SKM-1 treated with dmso at 0.1 percent for 144 hours (cell line): ENCODE measurements at regions not wholly inside any gene's neighbourhood (a gene's known extent, or its start where the extent isn't known, plus 50 kb on each side); places are given as distances from the start of the nearest gene placed in this dataset.
A peak's percentile ranks its signal among the peaks of the same experiment; 100 is the strongest.

Source experiments
- DNase-seq: peaks from one replicate; lab custom pipeline; 2025; ENCODE audit not compliant: unreplicated experiment; lab: John Stamatoyannopoulos, UW

DNA sequence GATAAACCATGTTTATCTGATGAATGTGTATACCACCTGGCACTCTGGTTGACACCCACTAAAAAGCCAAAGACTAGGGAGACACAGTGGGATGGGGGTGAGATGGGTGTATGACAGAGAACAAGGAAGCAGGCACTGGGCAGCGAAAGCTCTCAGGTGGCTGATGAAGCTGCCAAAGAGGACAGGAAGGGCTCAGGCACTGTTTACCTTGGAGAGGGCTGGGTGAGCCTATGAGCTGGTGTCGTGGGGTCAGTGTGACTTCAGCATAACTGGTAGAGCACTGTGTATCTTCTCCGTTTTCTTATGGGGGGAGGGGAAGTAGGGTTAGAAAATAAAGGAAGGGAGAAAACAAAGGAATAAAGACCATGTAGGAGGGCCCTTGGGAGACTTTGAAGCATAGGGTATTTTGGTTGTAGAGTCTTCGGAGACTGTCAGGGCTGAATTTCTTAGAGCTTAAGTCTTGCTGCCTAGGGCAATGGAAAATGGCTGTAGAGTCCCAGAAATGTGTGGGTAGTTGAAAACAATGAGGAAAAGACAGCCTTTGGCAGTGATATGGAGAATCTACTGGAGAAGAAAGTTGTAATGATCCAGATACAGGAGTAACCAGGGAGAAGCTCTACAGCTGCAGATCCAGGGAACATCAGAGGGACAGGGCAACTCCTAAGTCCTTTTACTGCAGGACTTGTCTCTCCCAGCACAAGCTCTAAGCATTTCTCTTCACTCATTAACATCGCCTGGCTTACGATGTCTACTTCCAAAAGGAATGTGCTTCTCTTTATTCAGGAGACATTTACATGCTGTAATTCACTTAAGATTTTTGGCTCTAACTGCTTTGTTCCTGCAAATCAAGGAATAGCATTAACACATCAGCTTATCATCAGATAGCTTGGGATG, 120.0 kb downstream of the AQP4 start:
- no peak for DNase-seq

DNA sequence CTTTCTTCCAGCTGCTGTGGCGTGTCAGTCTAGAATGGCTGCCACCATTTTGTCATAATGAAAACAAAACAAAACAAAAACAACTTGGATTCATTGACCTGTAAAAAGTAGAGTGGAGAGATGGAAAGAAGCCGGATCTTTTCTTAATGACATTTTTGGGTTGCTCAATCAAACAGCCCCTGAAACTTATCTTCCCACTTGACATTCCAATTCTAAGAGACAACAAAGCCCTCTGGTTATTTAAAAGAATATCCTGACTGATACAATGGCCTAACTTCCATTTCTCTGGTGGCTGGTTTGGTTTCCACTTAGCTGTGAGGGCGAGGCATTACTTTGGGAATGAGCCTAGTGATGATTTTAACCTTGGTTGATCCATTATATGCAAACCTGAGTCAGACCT, 123.7 kb downstream of the AQP4 start:
- DNase-seq, result no peak

DNA sequence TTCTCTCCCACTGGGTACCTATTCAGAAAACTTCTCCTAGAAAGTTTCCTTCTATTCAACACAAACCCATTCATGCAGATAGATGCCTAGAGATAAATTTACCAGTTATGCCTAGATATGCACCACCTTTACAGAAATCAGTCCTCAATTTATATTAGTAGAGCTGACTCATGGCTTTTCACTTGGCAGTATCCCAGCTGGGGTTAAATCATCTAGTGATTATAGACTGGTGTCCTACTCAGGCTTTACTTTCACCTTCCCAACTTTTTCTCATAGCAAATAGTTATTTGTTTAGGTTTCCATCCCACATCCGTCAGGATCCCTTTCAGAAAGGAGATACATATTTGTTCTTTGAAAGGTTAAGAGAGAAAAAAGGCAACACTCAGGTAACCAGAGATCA, 124.5 kb downstream of the AQP4 start:
- no peak for DNase-seq

DNA sequence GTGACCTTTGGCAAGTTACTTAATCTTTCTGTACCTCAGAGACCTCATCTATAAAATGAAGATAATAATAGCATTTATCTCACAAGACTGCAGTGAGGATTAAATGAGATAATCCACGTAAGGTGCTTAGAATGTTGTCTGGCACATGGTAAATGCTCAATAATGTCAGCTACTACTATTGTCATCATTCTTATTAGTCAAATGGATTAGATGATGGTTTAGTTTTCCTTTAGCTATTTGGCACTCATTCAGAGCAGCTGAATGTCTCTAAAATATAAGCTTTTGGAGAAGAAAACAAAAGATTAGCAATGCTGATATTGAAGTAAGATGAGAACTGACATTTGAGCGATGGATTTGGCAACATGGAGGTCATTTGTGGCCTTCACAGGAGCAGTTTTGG, 125.1 kb downstream of the AQP4 start:
- DNase-seq, result no peak

DNA sequence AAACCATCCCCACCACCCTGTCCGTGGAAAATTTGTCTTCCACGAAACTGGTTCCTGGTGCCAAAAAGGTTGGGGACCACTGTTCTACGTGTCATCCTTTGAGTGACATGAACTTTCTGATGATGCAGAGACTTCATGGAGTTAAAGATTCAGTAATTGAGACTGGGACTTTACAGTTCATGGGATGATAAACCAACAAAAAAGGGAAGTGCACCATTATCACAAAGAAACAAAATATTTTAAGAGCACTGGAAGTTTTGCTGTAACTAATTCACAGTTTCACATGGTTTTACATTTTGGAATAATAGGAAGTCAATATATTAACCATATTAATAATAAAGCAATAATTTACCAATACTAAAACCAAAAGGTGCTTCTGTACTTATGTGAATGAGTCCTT, 126.8 kb downstream of the AQP4 start:
- DNase-seq, result no peak

DNA sequence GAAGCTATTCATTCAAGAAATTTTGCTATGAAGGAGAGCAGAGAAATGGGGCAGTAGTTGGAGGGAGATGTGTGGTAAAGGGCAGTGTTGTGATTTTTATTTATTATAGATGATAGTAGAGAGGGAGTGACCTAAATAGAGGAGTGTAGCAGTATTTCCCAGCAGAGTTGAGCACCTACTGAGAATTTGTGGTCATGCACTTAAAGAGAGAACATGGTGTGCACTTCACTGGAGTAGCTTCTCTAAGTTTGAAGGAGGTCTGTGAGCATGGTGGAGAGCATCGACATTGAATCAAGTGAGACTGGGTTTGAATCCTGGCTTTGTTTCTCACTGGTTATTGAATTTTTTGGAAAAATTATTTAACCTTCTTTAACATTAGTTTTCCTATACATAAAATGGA, 129.2 kb downstream of the AQP4 start:
- no peak for DNase-seq

DNA sequence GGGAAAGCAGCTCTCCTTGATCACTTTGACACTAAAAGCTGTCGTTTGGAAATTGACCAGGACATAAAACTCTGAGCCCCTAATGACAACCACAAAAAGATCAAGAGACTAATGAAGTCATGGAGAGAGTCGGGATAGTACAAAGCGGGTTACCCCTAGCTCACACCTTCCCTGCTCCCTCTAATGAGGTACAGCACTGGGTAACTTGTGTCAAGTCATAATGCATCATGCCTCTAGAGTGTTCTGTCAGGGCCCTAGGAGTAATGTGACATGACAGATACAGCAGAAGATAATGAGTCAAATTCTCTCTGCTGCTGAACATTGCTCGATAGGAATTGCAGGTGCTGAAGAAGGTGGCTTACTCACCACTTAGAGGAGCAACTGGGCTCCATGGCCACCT, 130.7 kb downstream of the AQP4 start:
- DNase-seq, result no peak

DNA sequence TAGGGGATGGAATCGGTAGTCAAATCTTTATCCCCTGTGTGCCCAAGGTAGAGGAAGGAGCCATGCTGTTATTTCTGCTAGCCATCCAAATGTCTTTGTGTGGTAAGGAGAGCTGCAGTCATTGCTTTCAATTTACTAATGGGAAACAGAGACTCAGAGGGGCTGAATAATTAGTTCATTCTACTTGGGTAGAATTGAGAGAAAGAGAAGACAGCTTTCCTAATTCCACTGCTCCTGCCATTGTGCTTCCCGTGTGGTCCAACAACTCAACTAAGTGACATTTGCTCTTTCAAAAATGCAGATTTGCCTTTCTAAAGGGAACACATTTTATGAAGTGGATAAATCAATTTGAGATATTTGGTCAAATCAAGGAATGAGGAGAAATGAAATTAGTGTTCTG, 136.1 kb downstream of the AQP4 start:
- no peak for DNase-seq

DNA sequence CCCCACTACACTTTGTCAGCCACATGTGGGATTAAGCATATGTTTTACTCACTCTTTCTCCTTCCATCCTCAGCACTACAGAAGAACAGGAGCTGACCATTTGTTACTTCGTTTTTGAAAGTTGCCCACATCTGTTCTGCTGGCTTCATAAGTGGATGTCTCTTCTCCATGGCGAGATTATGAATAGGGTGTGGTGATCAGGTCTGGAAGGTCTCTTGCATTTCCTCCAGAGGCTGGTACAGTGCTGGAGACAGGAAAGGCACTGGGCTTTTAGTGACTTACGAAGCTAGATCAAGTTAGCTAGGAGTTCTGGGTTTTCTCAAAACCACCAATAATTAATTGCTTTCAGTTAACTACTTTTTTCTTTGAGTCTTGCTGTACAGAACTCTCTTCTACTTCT, 136.5 kb downstream of the AQP4 start:
- DNase-seq, result no peak

DNA sequence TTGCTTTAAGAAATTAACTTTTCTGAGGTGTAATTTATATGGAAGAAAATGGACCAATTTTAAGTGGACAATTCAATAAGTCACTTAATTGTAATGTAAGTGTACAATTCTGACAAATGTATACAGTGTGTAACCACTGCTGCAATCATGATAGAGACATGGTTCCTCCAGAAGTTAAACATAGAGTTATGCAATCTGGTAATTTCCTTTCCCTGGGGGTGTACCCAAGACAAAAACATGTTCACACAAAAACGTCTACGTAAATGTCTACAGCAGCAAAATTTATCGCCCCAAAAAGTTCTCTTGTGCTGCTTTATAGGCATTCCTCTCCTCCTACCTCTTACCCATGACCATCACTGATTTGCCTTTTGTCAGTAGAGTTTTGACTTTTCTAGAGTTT, 141.5 kb downstream of the AQP4 start:
- DNase-seq, result peak; percentile 11

DNA sequence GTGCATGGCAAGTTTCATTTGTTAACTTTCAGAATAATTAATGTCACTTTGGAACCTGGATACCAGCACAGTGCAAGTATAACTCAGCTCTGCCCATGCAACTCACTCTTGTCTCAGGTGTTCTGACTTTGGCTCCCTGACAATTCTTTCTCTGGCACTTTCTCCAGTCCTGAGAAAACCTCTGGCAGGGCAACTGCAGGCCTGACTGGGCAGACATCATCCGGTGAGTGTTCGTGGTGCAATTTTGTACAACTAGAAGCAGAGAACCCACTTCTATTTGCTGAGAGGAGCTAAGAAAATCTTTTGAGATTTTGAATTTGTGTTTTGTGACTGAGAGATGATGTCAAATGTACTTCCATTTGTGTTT, 143.0 kb downstream of the AQP4 start:
- no peak for DNase-seq

DNA sequence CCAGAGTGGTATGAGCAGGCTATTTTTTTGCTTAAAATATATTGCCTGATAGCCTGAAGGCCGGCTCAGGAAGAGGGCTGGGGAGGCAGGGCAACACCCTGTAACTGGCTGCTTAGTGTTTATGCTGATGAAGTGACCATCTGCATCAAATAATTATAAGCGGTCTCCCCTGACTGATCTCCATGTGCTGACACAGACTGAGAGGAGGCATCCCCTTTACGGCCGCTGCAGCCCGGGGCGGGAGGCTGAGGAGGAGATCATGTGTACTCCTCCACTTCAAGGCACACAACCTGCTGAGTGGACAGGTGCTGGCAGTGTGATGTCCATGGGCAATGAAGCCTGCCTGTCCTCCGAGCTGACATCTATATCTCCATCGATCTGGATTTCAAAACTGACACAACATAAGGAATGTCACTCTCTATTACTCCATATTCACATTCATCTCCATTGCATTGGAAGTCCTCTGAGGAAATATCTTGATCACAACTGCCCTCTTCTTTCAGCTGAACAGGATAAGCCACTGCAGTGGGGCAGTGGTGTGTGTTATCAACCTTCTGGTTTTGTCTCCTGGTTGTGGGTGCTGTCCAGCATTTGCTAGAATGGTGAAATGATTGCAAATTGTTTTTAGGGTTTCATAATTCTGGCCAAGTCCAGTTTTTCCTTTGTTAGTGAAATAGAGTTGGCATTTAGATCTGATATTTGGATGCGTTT, 143.5 kb downstream of the AQP4 start:
- no peak for DNase-seq

DNA sequence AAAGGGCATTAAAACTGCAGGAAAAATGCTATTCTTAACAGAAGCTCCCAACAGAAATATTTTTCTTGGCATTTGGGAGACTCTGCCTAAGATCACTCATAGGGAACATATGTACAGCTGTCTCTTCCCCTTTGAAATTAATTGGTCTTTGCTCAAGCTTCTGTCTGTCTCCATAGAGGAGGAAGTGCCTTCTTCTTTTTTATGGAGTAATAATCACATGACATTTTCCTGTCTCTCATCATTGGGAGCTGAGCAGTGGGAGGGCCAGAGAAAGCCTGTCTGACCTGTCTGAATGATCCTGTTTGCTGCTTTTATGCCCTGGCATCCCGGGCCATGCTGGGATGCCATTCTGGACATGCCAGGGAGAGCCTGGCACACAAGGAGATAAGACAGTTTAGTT, 145.6 kb downstream of the AQP4 start:
- peak; percentile 49 for DNase-seq

DNA sequence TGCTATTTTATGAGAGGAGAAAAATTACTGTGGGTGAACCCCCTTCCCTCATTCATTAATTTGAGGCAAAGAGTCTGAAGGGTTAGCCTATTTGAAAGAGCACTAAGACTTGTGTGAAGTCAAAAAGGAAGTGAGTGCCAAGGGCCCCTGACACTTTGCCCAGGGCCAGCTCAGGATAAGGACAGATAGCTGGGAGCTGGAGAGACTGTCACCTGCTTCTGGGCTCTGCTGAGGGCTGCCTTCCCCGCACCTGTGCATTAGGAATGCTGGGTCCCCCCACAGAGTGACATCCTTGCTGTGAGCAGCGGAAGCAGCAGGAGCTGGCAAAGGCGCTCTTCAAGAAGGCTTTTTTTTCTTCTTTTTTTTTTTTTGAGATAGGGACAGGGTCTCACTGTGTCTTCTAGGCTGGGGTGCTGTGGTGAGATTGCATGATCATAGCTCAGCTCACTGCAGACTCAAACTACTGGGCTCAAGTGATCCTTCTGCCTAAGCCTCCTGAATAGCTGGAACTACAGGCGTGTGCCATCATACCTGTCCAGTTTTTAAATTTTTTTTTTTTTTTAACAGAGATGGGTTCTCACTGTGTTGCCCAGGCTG, 148.3 kb downstream of the AQP4 start:
- DNase-seq, result no peak

DNA sequence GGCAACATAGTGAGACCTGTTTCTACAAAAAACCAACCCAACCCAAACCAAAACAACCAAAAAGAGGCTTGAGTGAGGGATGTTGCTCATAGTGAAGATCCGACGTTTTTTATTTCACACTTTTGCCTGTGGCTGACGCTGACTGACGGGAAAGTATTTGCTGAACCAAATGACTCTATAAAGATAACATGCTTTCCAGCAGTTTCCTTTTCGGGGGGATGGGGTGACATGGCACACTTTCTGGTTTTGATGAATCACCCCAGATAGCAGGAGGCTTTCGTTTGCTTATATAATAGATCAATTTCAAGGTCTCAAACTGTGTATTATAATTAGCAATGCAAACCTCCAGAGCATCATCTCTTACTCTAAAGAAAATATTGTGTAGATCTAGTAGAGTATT, 150.8 kb downstream of the AQP4 start:
- no peak for DNase-seq

DNA sequence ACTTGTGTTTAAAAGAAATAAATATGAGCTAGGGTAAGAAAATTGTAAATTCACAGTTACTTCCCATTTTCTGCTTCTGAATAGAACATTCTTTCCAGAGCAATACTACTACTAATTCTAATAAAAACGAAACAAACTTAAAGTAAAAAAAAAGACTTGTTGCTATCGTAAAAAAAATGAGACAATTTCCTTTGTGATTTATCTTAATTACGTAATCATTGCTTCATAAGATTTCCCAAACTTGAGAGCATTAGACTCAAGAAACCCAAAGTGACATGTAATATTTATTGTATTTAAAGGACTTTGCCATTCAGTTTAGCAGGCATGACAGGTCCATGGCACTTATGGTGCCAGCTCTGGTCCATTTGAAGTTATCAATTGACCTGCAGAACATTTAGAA, 153.8 kb downstream of the AQP4 start:
- no peak for DNase-seq

DNA sequence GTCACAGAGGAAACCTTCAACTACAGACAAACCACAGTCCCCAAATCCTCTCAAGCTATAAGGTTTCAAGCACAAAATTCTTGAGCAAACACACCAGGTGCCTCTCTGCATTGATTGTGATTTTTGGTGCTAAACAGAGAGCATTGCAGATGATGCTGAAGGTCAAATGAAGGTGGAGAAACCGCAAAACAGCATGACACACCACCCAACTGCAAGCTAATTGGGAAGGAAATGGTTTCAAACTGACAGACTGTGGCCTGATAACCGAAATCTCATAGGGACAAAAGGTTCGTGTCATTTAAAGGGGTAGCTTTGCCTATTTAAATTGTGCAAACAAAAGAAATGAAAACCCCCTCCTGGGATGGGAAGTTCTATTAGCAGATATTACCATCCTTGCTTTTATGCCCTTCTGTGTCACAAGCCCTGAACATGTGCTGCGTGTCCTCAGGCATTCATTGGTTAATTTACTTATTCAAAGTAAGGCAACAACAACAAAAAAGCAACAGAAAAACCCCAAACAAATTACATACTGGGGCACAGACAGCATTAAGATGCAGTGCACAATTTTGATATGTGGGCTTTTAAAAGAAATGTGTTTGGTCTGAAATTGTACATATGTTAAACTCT, 154.9 kb downstream of the AQP4 start:
- DNase-seq, result peak; percentile 78

DNA sequence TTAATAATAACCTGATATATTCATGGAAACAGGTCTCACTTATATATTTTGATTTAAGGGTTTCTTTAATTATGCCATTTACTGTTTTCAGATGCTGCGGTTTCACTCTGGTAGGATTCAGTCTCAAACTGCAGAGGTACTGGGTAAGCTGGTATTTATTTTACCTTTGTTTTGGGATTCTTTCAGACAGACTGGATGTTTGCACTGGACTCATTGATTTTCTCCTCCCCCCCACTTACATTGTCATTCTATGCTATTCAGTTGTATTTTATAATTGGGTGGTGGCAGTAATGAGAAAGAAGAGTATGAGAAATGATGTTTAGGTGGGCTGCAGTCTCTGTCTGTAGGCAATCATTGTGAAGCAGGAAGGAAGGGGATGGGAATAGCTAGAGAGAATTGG, 155.6 kb downstream of the AQP4 start:
- DNase-seq, result no peak

DNA sequence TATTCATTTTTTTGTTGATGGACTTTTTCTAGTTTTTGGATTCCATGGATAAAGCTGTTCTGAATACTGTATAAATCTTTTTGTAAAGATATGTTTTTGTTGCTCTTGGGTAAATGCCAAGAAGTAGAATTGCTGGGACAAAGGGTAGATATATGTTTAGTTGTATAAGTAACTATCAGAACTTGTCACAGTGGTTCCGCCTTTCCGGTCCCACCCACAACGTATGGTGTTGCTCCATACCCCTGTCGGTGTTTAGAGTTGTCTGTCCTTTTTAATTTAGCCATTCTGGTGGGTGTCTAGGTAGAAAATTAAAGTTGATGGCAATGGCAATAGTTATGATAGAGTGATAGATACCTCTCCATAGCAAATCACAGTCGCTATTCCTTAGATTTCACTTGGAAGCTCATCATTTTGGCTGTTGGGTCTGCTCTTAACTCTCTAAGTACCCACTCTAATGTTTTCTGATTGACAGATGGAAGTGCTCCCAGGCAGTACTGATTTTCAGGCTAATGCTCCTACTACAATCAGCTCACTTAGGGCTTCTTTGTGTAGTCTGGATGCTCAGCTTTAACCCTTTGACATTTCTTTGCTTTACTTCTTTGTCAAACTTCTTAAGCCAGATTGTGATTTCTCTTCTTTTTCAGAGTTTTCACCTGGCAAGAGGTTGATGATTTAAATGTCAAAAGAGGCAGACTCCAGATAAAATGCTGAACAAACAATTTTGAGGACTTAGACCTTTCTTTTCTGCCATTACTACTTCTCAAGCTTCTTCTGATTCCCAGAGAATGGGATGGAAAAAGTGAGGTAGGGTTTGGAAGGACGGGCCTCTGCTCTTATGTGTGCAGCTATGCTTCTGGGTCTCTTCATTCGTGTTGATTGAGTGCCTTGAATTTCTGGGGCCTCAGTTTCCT, 156.4 kb downstream of the AQP4 start:
- no peak for DNase-seq

DNA sequence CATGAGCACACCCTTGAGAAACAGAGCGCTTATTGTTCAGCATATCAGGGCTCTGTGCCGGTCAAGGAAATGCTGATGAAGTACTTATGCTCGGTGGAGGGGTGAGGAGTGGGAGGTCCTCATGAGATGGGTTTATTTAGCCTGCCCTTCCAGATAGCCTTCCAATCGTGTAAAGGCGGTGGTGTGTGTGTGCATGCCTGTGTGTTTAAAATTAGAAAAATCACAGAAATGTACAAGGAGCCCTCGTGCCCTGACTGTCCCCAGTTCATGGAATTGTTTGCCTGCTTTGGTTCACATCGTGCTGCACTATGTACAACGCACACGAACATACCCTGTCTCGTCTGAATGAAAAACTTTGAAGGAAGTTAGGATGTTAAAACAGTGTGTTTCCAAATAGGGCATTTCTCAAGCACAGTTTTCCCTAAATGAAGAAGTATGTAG, 158.6 kb downstream of the AQP4 start:
- DNase-seq, result peak; percentile 9

DNA sequence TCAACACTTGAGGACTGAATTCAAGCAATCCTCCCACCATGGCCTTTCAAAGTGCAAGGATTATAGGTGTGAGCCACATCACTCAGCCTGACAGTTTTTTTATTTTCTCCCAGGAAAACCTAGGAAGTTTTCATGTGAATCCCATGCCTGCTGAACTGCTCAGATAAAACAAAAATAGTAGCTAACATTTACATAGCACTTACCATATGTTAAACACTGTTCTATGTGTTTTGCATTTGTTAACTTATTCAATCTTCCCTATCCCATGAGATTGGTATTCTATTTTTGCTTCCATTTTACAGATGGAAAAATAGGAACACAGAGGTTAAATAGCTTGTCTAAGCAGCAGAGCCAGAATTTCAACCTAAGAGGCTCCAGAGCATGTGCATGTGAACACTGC, 157.4 kb upstream of the KCTD1 start:
- DNase-seq, result no peak
